K562 (cell line): ENCODE measurements at regions not wholly inside any gene's neighbourhood (a gene's known extent, or its start where the extent isn't known, plus 50 kb on each side); places are given as distances from the start of the nearest gene placed in this dataset.

ENCODE experiments used
- GABPA ChIP-seq: fragments of 200-800 bp; sonication (Bioruptor generic); conservative IDR thresholded peaks from 2 replicates; pipeline ENCODE4 v1.6.1; 2016; ENCODE audit warnings: low read depth, missing genetic modification characterization, missing compliant biosample characterization
- HDGF ChIP-seq: fragments of 450-650 bp; IDR thresholded peaks from 2 replicates; pipeline ENCODE4 v1.6.1; 2016
- NCOA6 ChIP-seq: fragments of 450-650 bp; IDR thresholded peaks from 2 replicates; pipeline ENCODE4 v1.6.1; 2017; ENCODE audit warnings: mild to moderate bottlenecking
- PBX2 ChIP-seq, 2 experiments: IDR thresholded peaks in 1 of 2; conservative IDR thresholded peaks in 1 of 2; 2 replicates each; pipeline ENCODE4 v1.6.1; 2016; ENCODE audit warnings: low read depth in 2 of 2, mild to moderate bottlenecking in 1 of 2, missing compliant biosample characterization in 1 of 2, missing genetic modification characterization in 1 of 2, moderate library complexity in 1 of 2
- POU5F1 ChIP-seq: fragments of 150-350 bp; IDR thresholded peaks from 2 replicates; pipeline ENCODE4 v1.6.1; 2014; ENCODE audit warnings: borderline replicate concordance, low read length, low read depth, mild to moderate bottlenecking; ENCODE audit not compliant: partially characterized antibody
- PTTG1 ChIP-seq: fragments of 450-650 bp; IDR thresholded peaks from 2 replicates; pipeline ENCODE4 v1.6.1; 2016; ENCODE audit warnings: low read depth, mild to moderate bottlenecking, missing genetic modification characterization, missing compliant biosample characterization
- TEAD1 ChIP-seq, 2 experiments: fragments of 450-650 bp in 1 of 2; sonication (generic) in 1 of 2; formaldehyde crosslinking; IDR thresholded peaks; 2 replicates each; pipeline versions ENCODE4 v1.4.0 to v1.8.0; 2020 to 2022; ENCODE audit warnings: mild to moderate bottlenecking in 2 of 2, missing genetic modification reagents in 1 of 2
- TRIM24 ChIP-seq, 2 experiments: fragments of 450-650 bp; IDR thresholded peaks; 2 replicates each; pipeline ENCODE4 v1.6.1; 2016
- U2AF1 ChIP-seq: fragments of 200-400 bp; formaldehyde crosslinking; optimal IDR thresholded peaks from 2 replicates; pipeline ENCODE3; 2017; ENCODE audit warnings: mild to moderate bottlenecking, low read depth, low read length, moderate library complexity
- ZEB2 ChIP-seq: fragments of 450-650 bp; IDR thresholded peaks from 2 replicates; pipeline ENCODE4 v1.6.1; 2016
- ZFP1 ChIP-seq: fragments of 450-650 bp; formaldehyde crosslinking; IDR thresholded peaks from 2 replicates; pipeline ENCODE4 v1.4.0; 2020; ENCODE audit warnings: mild to moderate bottlenecking, mixed read lengths
- ZNF143 ChIP-seq: sonication (generic); formaldehyde crosslinking; IDR thresholded peaks from 2 replicates; pipeline ENCODE4 v1.9.0; 2022; ENCODE audit warnings: mild to moderate bottlenecking, missing genetic modification reagents
- TF ChIP-seq, protein P1 (sequence below): fragments of 450-650 bp; IDR thresholded peaks from 2 replicates; pipeline ENCODE4 v1.6.1; 2018; ENCODE audit not compliant: partially characterized antibody
- TF ChIP-seq, protein P2 (sequence below): fragments of 450-650 bp; IDR thresholded peaks from 2 replicates; pipeline ENCODE4 v1.6.1; 2018; ENCODE audit warnings: mild to moderate bottlenecking, low read depth; ENCODE audit not compliant: partially characterized antibody
- TF ChIP-seq, protein P3 (sequence below): fragments of 450-650 bp; IDR thresholded peaks from 2 replicates; pipeline ENCODE4 v1.6.1; 2016
- TF ChIP-seq, protein P4 (sequence below): fragments of 250-450 bp; sonication (Bioruptor Pico); IDR thresholded peaks from 2 replicates; pipeline ENCODE4 v1.4.0; 2020

DNA sequence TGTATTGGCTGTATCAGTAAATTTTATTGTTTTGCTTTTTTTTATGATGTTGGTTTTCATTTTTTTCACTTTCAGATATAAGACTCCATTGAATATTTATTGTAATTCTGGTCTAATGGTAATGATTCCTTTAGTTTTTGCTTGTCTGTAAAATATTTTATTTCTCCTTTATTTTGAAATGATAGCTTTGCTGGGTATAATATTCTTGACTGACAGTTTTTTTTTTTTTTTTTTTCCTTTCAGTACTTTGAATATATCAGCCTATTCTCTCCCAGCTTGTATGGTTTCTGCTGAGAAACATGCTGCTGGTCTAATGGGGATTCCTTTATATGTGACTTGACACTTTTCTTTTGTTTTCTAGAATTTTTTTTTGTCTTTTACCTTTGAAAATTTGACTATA, 195.1 kb upstream of the SLC38A2 start (continued):
- TF ChIP-seq PBX2 (CRISPR knock-in tag; IDR thresholded peaks at IDR 0.05; ENCODE audit: low read depth) (no peak), PBX2 (tag; conservative IDR thresholded peaks at IDR 0.05; ENCODE audit: low read depth) (peak; percentile 48; the same call in 1 of the 2 replicates), U2AF1 (no peak), PTTG1 (tag) (no peak), ZNF143 (CRISPR knock-in tag) (no peak), TRIM24 (IDR thresholded peaks at IDR 0.05) (peak; percentile 18 to 35; a peak in 1 of 4 replicates), NCOA6 (no peak), HDGF (no peak), POU5F1 (no peak), ZEB2 (0 out of 2 replicates have a peak, but pooled peaks have one; percentile 15), ZFP1 (peak; percentile 95), GABPA (tag) (no peak), TEAD1 (CRISPR knock-in tag; IDR thresholded peaks at IDR 0.05) (no peak)
- TF ChIP-seq, protein P1, sequence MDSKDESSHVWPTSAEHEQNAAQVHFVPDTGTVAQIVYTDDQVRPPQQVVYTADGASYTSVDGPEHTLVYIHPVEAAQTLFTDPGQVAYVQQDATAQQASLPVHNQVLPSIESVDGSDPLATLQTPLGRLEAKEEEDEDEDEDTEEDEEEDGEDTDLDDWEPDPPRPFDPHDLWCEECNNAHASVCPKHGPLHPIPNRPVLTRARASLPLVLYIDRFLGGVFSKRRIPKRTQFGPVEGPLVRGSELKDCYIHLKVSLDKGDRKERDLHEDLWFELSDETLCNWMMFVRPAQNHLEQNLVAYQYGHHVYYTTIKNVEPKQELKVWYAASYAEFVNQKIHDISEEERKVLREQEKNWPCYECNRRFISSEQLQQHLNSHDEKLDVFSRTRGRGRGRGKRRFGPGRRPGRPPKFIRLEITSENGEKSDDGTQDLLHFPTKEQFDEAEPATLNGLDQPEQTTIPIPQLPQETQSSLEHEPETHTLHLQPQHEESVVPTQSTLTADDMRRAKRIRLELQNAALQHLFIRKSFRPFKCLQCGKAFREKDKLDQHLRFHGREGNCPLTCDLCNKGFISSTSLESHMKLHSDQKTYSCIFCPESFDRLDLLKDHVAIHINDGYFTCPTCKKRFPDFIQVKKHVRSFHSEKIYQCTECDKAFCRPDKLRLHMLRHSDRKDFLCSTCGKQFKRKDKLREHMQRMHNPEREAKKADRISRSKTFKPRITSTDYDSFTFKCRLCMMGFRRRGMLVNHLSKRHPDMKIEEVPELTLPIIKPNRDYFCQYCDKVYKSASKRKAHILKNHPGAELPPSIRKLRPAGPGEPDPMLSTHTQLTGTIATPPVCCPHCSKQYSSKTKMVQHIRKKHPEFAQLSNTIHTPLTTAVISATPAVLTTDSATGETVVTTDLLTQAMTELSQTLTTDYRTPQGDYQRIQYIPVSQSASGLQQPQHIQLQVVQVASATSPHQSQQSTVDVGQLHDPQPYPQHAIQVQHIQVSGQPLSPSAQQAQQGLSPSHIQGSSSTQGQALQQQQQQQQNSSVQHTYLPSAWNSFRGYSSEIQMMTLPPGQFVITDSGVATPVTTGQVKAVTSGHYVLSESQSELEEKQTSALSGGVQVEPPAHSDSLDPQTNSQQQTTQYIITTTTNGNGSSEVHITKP: no peak
- TF ChIP-seq, protein P2, sequence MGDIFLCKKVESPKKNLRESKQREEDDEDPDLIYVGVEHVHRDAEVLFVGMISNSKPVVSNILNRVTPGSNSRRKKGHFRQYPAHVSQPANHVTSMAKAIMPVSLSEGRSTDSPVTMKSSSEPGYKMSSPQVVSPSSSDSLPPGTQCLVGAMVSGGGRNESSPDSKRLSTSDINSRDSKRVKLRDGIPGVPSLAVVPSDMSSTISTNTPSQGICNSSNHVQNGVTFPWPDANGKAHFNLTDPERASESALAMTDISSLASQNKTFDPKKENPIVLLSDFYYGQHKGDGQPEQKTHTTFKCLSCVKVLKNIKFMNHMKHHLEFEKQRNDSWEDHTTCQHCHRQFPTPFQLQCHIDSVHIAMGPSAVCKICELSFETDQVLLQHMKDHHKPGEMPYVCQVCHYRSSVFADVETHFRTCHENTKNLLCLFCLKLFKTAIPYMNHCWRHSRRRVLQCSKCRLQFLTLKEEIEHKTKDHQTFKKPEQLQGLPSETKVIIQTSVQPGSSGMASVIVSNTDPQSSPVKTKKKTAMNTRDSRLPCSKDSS: peak; percentile 8
- TF ChIP-seq, protein P3, sequence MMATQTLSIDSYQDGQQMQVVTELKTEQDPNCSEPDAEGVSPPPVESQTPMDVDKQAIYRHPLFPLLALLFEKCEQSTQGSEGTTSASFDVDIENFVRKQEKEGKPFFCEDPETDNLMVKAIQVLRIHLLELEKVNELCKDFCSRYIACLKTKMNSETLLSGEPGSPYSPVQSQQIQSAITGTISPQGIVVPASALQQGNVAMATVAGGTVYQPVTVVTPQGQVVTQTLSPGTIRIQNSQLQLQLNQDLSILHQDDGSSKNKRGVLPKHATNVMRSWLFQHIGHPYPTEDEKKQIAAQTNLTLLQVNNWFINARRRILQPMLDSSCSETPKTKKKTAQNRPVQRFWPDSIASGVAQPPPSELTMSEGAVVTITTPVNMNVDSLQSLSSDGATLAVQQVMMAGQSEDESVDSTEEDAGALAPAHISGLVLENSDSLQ: peak; percentile 81
- TF ChIP-seq, protein P4, sequence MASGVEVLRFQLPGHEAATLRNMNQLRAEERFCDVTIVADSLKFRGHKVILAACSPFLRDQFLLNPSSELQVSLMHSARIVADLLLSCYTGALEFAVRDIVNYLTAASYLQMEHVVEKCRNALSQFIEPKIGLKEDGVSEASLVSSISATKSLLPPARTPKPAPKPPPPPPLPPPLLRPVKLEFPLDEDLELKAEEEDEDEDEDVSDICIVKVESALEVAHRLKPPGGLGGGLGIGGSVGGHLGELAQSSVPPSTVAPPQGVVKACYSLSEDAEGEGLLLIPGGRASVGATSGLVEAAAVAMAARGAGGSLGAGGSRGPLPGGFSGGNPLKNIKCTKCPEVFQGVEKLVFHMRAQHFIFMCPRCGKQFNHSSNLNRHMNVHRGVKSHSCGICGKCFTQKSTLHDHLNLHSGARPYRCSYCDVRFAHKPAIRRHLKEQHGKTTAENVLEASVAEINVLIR (CRISPR knock-in tag): no peak
